B cell (primary cell): ENCODE measurements at regions not wholly inside any gene's neighbourhood (a gene's known extent, or its start where the extent isn't known, plus 50 kb on each side); places are given as distances from the start of the nearest gene placed in this dataset.

Experiments
- ATAC-seq: fragments of 200-7000 bp; cut with Tn5 transposase; one replicate; pipeline ENCODE4 v1.10.0; 2021; ENCODE audit warnings: low read depth, mild to moderate bottlenecking, moderate number of reproducible peaks, moderate library complexity
- CTCF ChIA-PET: fragments of 350-600 bp; sonication (Branson Sonifier 250); formaldehyde crosslinking; loops from one replicate; lab custom pipeline; 2021; ENCODE audit warnings: antibody characterized with exemption, inconsistent platforms; lab: Charles Lee
- POLR2A ChIA-PET: fragments of 350-600 bp; sonication (Branson Sonifier 250); formaldehyde crosslinking; loops from one replicate; lab custom pipeline; 2021; ENCODE audit warnings: antibody characterized with exemption; lab: Charles Lee
- DNase-seq: peaks from one replicate; pipeline ENCODE4 v3.0.0; 2013
- H2AFZ ChIP-seq: 2 replicates; pipeline ENCODE4 v1.6.1; 2012; ENCODE audit warnings: mild to moderate bottlenecking, low read depth, low read length; ENCODE audit not compliant: insufficient read depth, poor library complexity, severe bottlenecking
- H3K27ac ChIP-seq, 2 donors: 1 replicate in 1 of 2; 2 replicates in 1 of 2; pipeline ENCODE4 v1.5.1; 2012 to 2013; ENCODE audit warnings: low read length in 2 of 2, mild to moderate bottlenecking in 2 of 2, moderate library complexity in 1 of 2
- H3K27me3 ChIP-seq, 4 experiments: fragments of 200-600 bp in 1 of 4; sonication (generic) in 1 of 4; replicated peaks in 1 of 4; 1 replicate in 2 of 4; 2 replicates in 2 of 4; pipeline versions ENCODE4 v1.6.1 to v1.7.0; 2013 to 2016; ENCODE audit warnings: low read length in 3 of 4, mild to moderate bottlenecking in 2 of 4, mixed read lengths in 1 of 4, moderate library complexity in 1 of 4; ENCODE audit not compliant: insufficient read depth in 4 of 4, control insufficient read depth in 3 of 4; ENCODE audit errors: control extremely low read depth in 1 of 4
- H3K36me3 ChIP-seq, 2 experiments: replicated peaks in 1 of 2; 1 replicate in 1 of 2; 2 replicates in 1 of 2; pipeline versions ENCODE4 v1.6.1 to v1.7.1; 2013; ENCODE audit warnings: low read length in 1 of 2; ENCODE audit not compliant: insufficient read depth in 2 of 2, control insufficient read depth in 1 of 2; ENCODE audit errors: control extremely low read depth in 1 of 2, extremely low read depth in 1 of 2
- H3K4me1 ChIP-seq, 2 donors: fragments of 200-600 bp in 1 of 2; sonication (generic) in 1 of 2; 1 replicate in 1 of 2; 2 replicates in 1 of 2; pipeline versions ENCODE4 v1.5.1 to v1.6.1; 2013 to 2017; ENCODE audit warnings: low read length in 2 of 2; ENCODE audit not compliant: control insufficient read depth in 2 of 2, insufficient read depth in 2 of 2
- H3K4me2 ChIP-seq: replicated peaks from 2 replicates; pipeline ENCODE3; 2012; ENCODE audit warnings: mild to moderate bottlenecking, low read depth, low read length; ENCODE audit not compliant: poor library complexity, severe bottlenecking
- H3K4me3 ChIP-seq, 5 experiments: fragments of 200-600 bp in 1 of 5; sonication (generic) in 1 of 5; 1 replicate in 3 of 5; 2 replicates in 2 of 5; pipeline versions ENCODE4 v1.5.1 to v1.7.0; 2011 to 2016; ENCODE audit warnings: low read length in 4 of 5, mild to moderate bottlenecking in 4 of 5, low read depth in 2 of 5, control low read depth in 1 of 5, moderate library complexity in 1 of 5; ENCODE audit not compliant: insufficient read depth in 1 of 5; ENCODE audit errors: control extremely low read depth in 1 of 5, extremely low read depth in 1 of 5
- H3K79me2 ChIP-seq: fragments of 200-600 bp; sonication (generic); one replicate; pipeline ENCODE4 v1.6.0; 2016; ENCODE audit warnings: low read length; ENCODE audit not compliant: control insufficient read depth, insufficient read depth
- H3K9ac ChIP-seq: fragments of 200-600 bp; sonication (generic); 2 replicates; pipeline ENCODE4 v1.6.1; 2017; ENCODE audit warnings: mild to moderate bottlenecking, low read length, moderate library complexity
- H3K9me3 ChIP-seq, 3 donors: one replicate each; pipeline versions ENCODE4 v1.6.1 to v1.7.1; 2013; ENCODE audit warnings: low read length in 2 of 3; ENCODE audit not compliant: control insufficient read depth in 2 of 3, insufficient read depth in 1 of 3; ENCODE audit errors: control extremely low read depth in 1 of 3
- H4K20me1 ChIP-seq: 2 replicates; pipeline ENCODE4 v1.6.0; 2012; ENCODE audit warnings: mild to moderate bottlenecking, low read length; ENCODE audit not compliant: insufficient read depth, control insufficient read depth, poor library complexity, severe bottlenecking
- H3K27ac Mint-ChIP-seq: one replicate; pipeline ENCODE4 v1.8.0; 2021; ENCODE audit warnings: mixed read lengths
- H3K27me3 Mint-ChIP-seq: one replicate; pipeline ENCODE4 v1.8.0; 2021; ENCODE audit warnings: mixed read lengths
- H3K4me1 Mint-ChIP-seq: one replicate; pipeline ENCODE4 v1.8.0; 2021; ENCODE audit warnings: mixed read lengths
- H3K4me3 Mint-ChIP-seq: one replicate; pipeline ENCODE4 v1.8.0; 2021; ENCODE audit warnings: mixed read lengths
- H3K9me3 Mint-ChIP-seq: one replicate; pipeline ENCODE4 v1.8.0; 2022; ENCODE audit warnings: mixed read lengths; ENCODE audit not compliant: insufficient read depth
- EZH2 ChIP-seq: IDR thresholded peaks from 2 replicates; pipeline ENCODE4 v1.6.1; 2012; ENCODE audit warnings: borderline replicate concordance, low read depth, mild to moderate bottlenecking, moderate library complexity, low read length; ENCODE audit not compliant: insufficient read depth, poor library complexity, severe bottlenecking
- WGBS: methylation state at CpG from one replicate; pipeline ENCODE4 v1.1.5; 2013; ENCODE audit warnings: missing lambda C conversion rate; ENCODE audit not compliant: insufficient coverage; 5-methylcytosine and 5-hydroxymethylcytosine counted together
- intact Hi-C: fragments of 100-400 bp; cut with micrococcal nuclease; formaldehyde crosslinking; loops from one replicate; pipeline ENCODE4 v1.10.0; 2022
- TF ChIP-seq, protein P1 (sequence below): fragments of 200-600 bp; IDR thresholded peaks from one replicate; pipeline ENCODE4 v1.8.0; 2022; ENCODE audit warnings: antibody characterized with exemption, mild to moderate bottlenecking

DNA sequence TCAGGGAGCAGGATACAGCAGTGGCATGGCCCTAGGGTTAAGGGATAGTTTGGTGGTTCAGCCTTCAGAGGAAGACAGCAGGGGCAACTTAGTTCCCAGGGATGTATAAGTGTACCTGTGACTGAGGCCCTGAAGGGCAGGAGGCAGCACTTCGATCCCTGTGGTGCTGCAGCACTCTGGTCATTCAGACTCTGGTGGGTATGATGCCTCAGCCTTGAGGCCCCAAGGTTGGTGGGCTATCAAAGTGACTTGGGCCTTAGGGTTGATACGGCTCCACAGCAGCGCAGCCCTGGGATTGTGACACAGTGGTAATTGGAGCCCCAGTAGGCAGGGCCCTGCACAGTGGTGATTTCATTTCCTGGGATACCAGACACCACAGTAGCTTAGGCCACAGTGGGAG is 1703.1 kb downstream of the PCDH7 start:
- H3K79me2 ChIP-seq: no peaks in the 10 kb centered on the region
- H3K9ac ChIP-seq: no peak overlapping the region
- Mint-ChIP-seq H3K9me3 (peaks cover 14% of the 10 kb centered on the region), H3K27ac (no peak overlapping the region), H3K4me3 (no peak overlapping the region), H3K4me1 (no peaks in the 10 kb centered on the region), H3K27me3 (no peaks in the 10 kb centered on the region)
- ChIA-PET POLR2A (no interaction called here), CTCF (no interaction called here)
- no peak overlapping the region for H3K27ac ChIP-seq
- no peak for ATAC-seq
- DNase-seq: no peak
- no peaks in the 10 kb centered on the region for H3K4me1 ChIP-seq
- intact Hi-C loops: no loop called here
- H3K9me3 ChIP-seq: peaks cover 0 to 12% (median 5%) of the 10 kb centered on the region in 3 donors
- no peak overlapping the region for H3K4me3 ChIP-seq
- TF ChIP-seq, protein P1, sequence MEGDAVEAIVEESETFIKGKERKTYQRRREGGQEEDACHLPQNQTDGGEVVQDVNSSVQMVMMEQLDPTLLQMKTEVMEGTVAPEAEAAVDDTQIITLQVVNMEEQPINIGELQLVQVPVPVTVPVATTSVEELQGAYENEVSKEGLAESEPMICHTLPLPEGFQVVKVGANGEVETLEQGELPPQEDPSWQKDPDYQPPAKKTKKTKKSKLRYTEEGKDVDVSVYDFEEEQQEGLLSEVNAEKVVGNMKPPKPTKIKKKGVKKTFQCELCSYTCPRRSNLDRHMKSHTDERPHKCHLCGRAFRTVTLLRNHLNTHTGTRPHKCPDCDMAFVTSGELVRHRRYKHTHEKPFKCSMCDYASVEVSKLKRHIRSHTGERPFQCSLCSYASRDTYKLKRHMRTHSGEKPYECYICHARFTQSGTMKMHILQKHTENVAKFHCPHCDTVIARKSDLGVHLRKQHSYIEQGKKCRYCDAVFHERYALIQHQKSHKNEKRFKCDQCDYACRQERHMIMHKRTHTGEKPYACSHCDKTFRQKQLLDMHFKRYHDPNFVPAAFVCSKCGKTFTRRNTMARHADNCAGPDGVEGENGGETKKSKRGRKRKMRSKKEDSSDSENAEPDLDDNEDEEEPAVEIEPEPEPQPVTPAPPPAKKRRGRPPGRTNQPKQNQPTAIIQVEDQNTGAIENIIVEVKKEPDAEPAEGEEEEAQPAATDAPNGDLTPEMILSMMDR: no peak
- no peak for TF ChIP-seq EZH2
- no peaks in the 10 kb centered on the region for H3K36me3 ChIP-seq
- no peaks in the 10 kb centered on the region for H3K27me3 ChIP-seq
- no peak overlapping the region for H3K4me2 ChIP-seq
- no peaks in the 10 kb centered on the region for H4K20me1 ChIP-seq
- 92% methylated on average over 3 of the region's 3 CpGs for WGBS
- no peak overlapping the region for H2AFZ ChIP-seq

DNA sequence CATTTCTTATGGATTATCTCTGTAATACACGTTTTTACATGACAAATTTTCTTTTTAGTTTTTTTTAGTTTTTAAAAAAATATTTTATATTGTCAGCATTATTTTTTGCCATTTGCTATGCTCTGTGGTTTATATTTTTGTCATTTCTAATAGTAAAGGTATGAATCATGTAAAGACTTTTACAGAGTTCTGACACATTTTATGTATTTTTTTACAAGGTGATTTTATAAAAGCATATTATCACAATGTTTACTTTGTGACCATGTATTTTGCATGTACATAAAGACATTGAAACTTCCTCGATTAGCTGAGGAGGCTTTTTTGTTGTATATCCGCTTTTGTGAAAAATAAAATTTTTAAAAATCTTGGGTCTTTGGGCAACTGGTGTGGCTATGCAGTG is 1705.1 kb downstream of the PCDH7 start:
- no peaks in the 10 kb centered on the region for H3K4me1 ChIP-seq
- intact Hi-C loops: no loop called here
- H3K36me3 ChIP-seq: no peaks in the 10 kb centered on the region
- no peak for TF ChIP-seq EZH2
- TF ChIP-seq, protein P1: no peak
- Mint-ChIP-seq H3K9me3 (peaks cover 14% of the 10 kb centered on the region), H3K27me3 (no peaks in the 10 kb centered on the region), H3K27ac (no peak overlapping the region), H3K4me3 (no peak overlapping the region), H3K4me1 (no peaks in the 10 kb centered on the region)
- ATAC-seq (no peak), DNase-seq (no peak)
- no peak overlapping the region for H2AFZ ChIP-seq
- ChIA-PET POLR2A (no interaction called here), CTCF (no interaction called here)
- no peaks in the 10 kb centered on the region for H3K79me2 ChIP-seq
- H3K9me3 ChIP-seq: peaks cover 0 to 12% (median 5%) of the 10 kb centered on the region in 3 donors
- H3K4me2 ChIP-seq: no peak overlapping the region
- no peaks in the 10 kb centered on the region for H3K27me3 ChIP-seq
- H3K9ac ChIP-seq: no peak overlapping the region
- no peak overlapping the region for H3K27ac ChIP-seq
- H3K4me3 ChIP-seq: no peak overlapping the region
- H4K20me1 ChIP-seq: no peaks in the 10 kb centered on the region
- WGBS: no CpG with 5 or more reads among the region's 3 CpGs
